CD8-positive, alpha-beta memory T cell (primary cell): ENCODE measurements at regions not wholly inside any gene's neighbourhood (a gene's known extent, or its start where the extent isn't known, plus 50 kb on each side); places are given as distances from the start of the nearest gene placed in this dataset.

Experiments
- CTCF ChIA-PET: fragments of 350-600 bp; sonication (Branson Sonifier 250); formaldehyde crosslinking; loops from one replicate; lab custom pipeline; 2021; ENCODE audit warnings: antibody characterized with exemption; lab: Charles Lee
- POLR2A ChIA-PET: fragments of 350-600 bp; sonication (Branson Sonifier 250); formaldehyde crosslinking; loops from one replicate; lab custom pipeline; 2021; ENCODE audit warnings: antibody characterized with exemption; lab: Charles Lee
- DNase-seq, 5 donors: peaks; one replicate each; pipeline versions ENCODE4 v3.0.0 to v3.0.0-alpha.2; 2020 to 2022; ENCODE audit warnings: mixed read lengths in 1 of 5
- H3K27ac ChIP-seq: one replicate; pipeline ENCODE4 v1.7.0; 2013; ENCODE audit warnings: low read depth, mild to moderate bottlenecking, low read length, moderate library complexity
- H3K27me3 ChIP-seq: 2 replicates; pipeline ENCODE4 v1.7.0; 2013; ENCODE audit warnings: low read length, mild to moderate bottlenecking; ENCODE audit not compliant: insufficient read depth, poor library complexity, severe bottlenecking
- H3K36me3 ChIP-seq: 2 replicates; pipeline ENCODE4 v1.7.0; 2013; ENCODE audit warnings: mild to moderate bottlenecking, low read length, moderate library complexity; ENCODE audit not compliant: insufficient read depth
- H3K4me1 ChIP-seq: 2 replicates; pipeline ENCODE4 v1.7.0; 2013; ENCODE audit warnings: mild to moderate bottlenecking, low read length, moderate library complexity; ENCODE audit not compliant: insufficient read depth
- H3K4me3 ChIP-seq: 2 replicates; pipeline ENCODE4 v1.7.0; 2013; ENCODE audit warnings: mild to moderate bottlenecking, low read length
- H3K9me3 ChIP-seq: 2 replicates; pipeline ENCODE4 v1.7.0; 2013; ENCODE audit warnings: mild to moderate bottlenecking, low read length
- H3K27ac Mint-ChIP-seq, 8 donors: one replicate each; pipeline ENCODE4 v1.8.0; 2020 to 2021; ENCODE audit warnings: mixed read lengths in 8 of 8, mild to moderate bottlenecking in 6 of 8, inconsistent platforms in 3 of 8, moderate library complexity in 3 of 8
- H3K27me3 Mint-ChIP-seq, 2 donors: one replicate each; pipeline ENCODE4 v1.8.0; 2020 to 2021; ENCODE audit warnings: mixed read lengths in 2 of 2, mild to moderate bottlenecking in 1 of 2, moderate library complexity in 1 of 2
- H3K36me3 Mint-ChIP-seq, 3 donors: one replicate each; pipeline ENCODE4 v1.8.0; 2020 to 2021; ENCODE audit warnings: mixed read lengths in 3 of 3, inconsistent platforms in 1 of 3, mild to moderate bottlenecking in 1 of 3
- H3K4me1 Mint-ChIP-seq, 3 donors: one replicate each; pipeline ENCODE4 v1.8.0; 2020 to 2021; ENCODE audit warnings: mixed read lengths in 3 of 3, inconsistent platforms in 1 of 3, mild to moderate bottlenecking in 1 of 3
- H3K4me3 Mint-ChIP-seq, 7 donors: one replicate each; pipeline ENCODE4 v1.8.0; 2020 to 2021; ENCODE audit warnings: mixed read lengths in 7 of 7, mild to moderate bottlenecking in 6 of 7, moderate library complexity in 4 of 7, inconsistent platforms in 2 of 7
- H3K9me3 Mint-ChIP-seq, 5 donors: one replicate each; pipeline ENCODE4 v1.8.0; 2020 to 2022; ENCODE audit warnings: mixed read lengths in 5 of 5, mild to moderate bottlenecking in 3 of 5, moderate library complexity in 2 of 5, inconsistent platforms in 1 of 5

- Mint-ChIP-seq H3K9me3 (no peaks in the 10 kb centered on the region), H3K4me3 (no peak overlapping the region), H3K36me3 (no peaks in the 10 kb centered on the region), H3K4me1 (no peaks in the 10 kb centered on the region), H3K27ac (no peak overlapping the region), H3K27me3 (peaks cover 5 to 8% of the 10 kb centered on the region in 2 donors)
- H3K36me3 ChIP-seq = no peaks in the 10 kb centered on the region
- H3K4me3 ChIP-seq = no peak overlapping the region
- POLR2A ChIA-PET = no interaction called here
- H3K27ac ChIP-seq = no peak overlapping the region
- no peaks in the 10 kb centered on the region for H3K9me3 ChIP-seq
- no peak for DNase-seq
- H3K27me3 ChIP-seq = no peaks in the 10 kb centered on the region
- H3K4me1 ChIP-seq = no peaks in the 10 kb centered on the region
- CTCF ChIA-PET = no interaction called here
Observed at GRCh38 chr3:104610730-104611652, 755.7 kb upstream of the ALCAM start.

GRCh38 chr3:104612218-104612617 lies 754.5 kb upstream of the ALCAM start:
- Mint-ChIP-seq H3K27ac (no peak overlapping the region), H3K4me3 (no peak overlapping the region), H3K36me3 (no peaks in the 10 kb centered on the region), H3K9me3 (no peaks in the 10 kb centered on the region), H3K4me1 (no peaks in the 10 kb centered on the region), H3K27me3 (peaks cover 5 to 8% of the 10 kb centered on the region in 2 donors)
- POLR2A ChIA-PET = no interaction called here
- CTCF ChIA-PET = no interaction called here
- no peaks in the 10 kb centered on the region for H3K27me3 ChIP-seq
- H3K4me3 ChIP-seq = no peak overlapping the region
- no peak overlapping the region for H3K27ac ChIP-seq
- no peak for DNase-seq
- no peaks in the 10 kb centered on the region for H3K36me3 ChIP-seq
- no peaks in the 10 kb centered on the region for H3K4me1 ChIP-seq
- H3K9me3 ChIP-seq = no peaks in the 10 kb centered on the region

GRCh38 chr3:104614564-104614963 lies 752.1 kb upstream of the ALCAM start:
- H3K27me3 Mint-ChIP-seq = peaks cover 0 to 4% of the 10 kb centered on the region in 2 donors
- H3K4me3 Mint-ChIP-seq = no peak overlapping the region
- H3K9me3 Mint-ChIP-seq = no peaks in the 10 kb centered on the region
- H3K27ac Mint-ChIP-seq = no peak overlapping the region
- H3K4me1 Mint-ChIP-seq = no peaks in the 10 kb centered on the region
- DNase-seq = no peak
- no peaks in the 10 kb centered on the region for H3K36me3 ChIP-seq
- H3K4me3 ChIP-seq = no peak overlapping the region
- H3K27ac ChIP-seq = no peak overlapping the region
- no peaks in the 10 kb centered on the region for H3K4me1 ChIP-seq
- CTCF ChIA-PET = no interaction called here
- POLR2A ChIA-PET = no interaction called here
- H3K9me3 ChIP-seq = no peaks in the 10 kb centered on the region
- no peaks in the 10 kb centered on the region for H3K36me3 Mint-ChIP-seq
- no peaks in the 10 kb centered on the region for H3K27me3 ChIP-seq

GRCh38 chr3:104628185-104628789 lies 738.4 kb upstream of the ALCAM start:
- Histone ChIP-seq H3K27me3 (no peaks in the 10 kb centered on the region), H3K36me3 (no peaks in the 10 kb centered on the region), H3K4me1 (no peaks in the 10 kb centered on the region), H3K9me3 (no peaks in the 10 kb centered on the region), H3K4me3 (no peak overlapping the region), H3K27ac (no peak overlapping the region)
- Mint-ChIP-seq H3K27me3 (peaks cover 0 to 4% of the 10 kb centered on the region in 2 donors), H3K4me3 (no peak overlapping the region), H3K9me3 (peaks cover 0 to 2% (median 0%) of the 10 kb centered on the region in 5 donors), H3K36me3 (no peaks in the 10 kb centered on the region), H3K27ac (no peak overlapping the region), H3K4me1 (no peaks in the 10 kb centered on the region)
- POLR2A ChIA-PET = no interaction called here
- CTCF ChIA-PET = no interaction called here
- DNase-seq = no peak

- no peaks in the 10 kb centered on the region for H3K4me1 ChIP-seq
Observed at GRCh38 chr3:104629038-104629437, 737.7 kb upstream of the ALCAM start.

GRCh38 chr3:104631254-104631653 lies 735.5 kb upstream of the ALCAM start:
- no peak for DNase-seq
- no peaks in the 10 kb centered on the region for H3K36me3 Mint-ChIP-seq
- Histone ChIP-seq H3K4me1 (no peaks in the 10 kb centered on the region), H3K27me3 (no peaks in the 10 kb centered on the region), H3K4me3 (no peak overlapping the region), H3K36me3 (no peaks in the 10 kb centered on the region), H3K9me3 (no peaks in the 10 kb centered on the region), H3K27ac (no peak overlapping the region)
- H3K27me3 Mint-ChIP-seq = peaks cover 3 to 5% of the 10 kb centered on the region in 2 donors
- H3K4me1 Mint-ChIP-seq = no peaks in the 10 kb centered on the region
- CTCF ChIA-PET = no interaction called here
- no peak overlapping the region for H3K4me3 Mint-ChIP-seq
- H3K9me3 Mint-ChIP-seq = peaks cover 0 to 2% (median 0%) of the 10 kb centered on the region in 5 donors
- POLR2A ChIA-PET = no interaction called here
- no peak overlapping the region for H3K27ac Mint-ChIP-seq

More at GRCh38 chr3:104629038-104629437, 737.7 kb upstream of the ALCAM start:
- peaks cover 0 to 2% (median 0%) of the 10 kb centered on the region in 5 donors for H3K9me3 Mint-ChIP-seq
- CTCF ChIA-PET = no interaction called here
- peaks cover 0 to 4% of the 10 kb centered on the region in 2 donors for H3K27me3 Mint-ChIP-seq
- Histone ChIP-seq H3K27ac (no peak overlapping the region), H3K4me3 (no peak overlapping the region), H3K27me3 (no peaks in the 10 kb centered on the region), H3K36me3 (no peaks in the 10 kb centered on the region), H3K9me3 (no peaks in the 10 kb centered on the region)
- no peaks in the 10 kb centered on the region for H3K36me3 Mint-ChIP-seq
- H3K4me3 Mint-ChIP-seq = no peak overlapping the region
- POLR2A ChIA-PET = no interaction called here
- no peaks in the 10 kb centered on the region for H3K4me1 Mint-ChIP-seq
- H3K27ac Mint-ChIP-seq = no peak overlapping the region
- DNase-seq = no peak

- no peaks in the 10 kb centered on the region for H3K9me3 ChIP-seq
- DNase-seq = no peak
- Mint-ChIP-seq H3K27me3 (peaks cover 3% of the 10 kb centered on the region in 2 donors), H3K4me3 (no peak overlapping the region), H3K4me1 (no peaks in the 10 kb centered on the region), H3K9me3 (peaks cover 0 to 2% (median 0%) of the 10 kb centered on the region in 5 donors), H3K27ac (no peak overlapping the region), H3K36me3 (no peaks in the 10 kb centered on the region)
- H3K36me3 ChIP-seq = no peaks in the 10 kb centered on the region
- ChIA-PET CTCF (no interaction called here), POLR2A (no interaction called here)
- no peaks in the 10 kb centered on the region for H3K27me3 ChIP-seq
- H3K4me1 ChIP-seq = no peaks in the 10 kb centered on the region
- no peak overlapping the region for H3K4me3 ChIP-seq
- H3K27ac ChIP-seq = no peak overlapping the region
Observed at GRCh38 chr3:104632521-104632920, 734.2 kb upstream of the ALCAM start.

GRCh38 chr3:104632947-104633346 lies 733.8 kb upstream of the ALCAM start:
- Mint-ChIP-seq H3K36me3 (no peaks in the 10 kb centered on the region), H3K4me3 (no peak overlapping the region), H3K4me1 (no peaks in the 10 kb centered on the region), H3K27ac (no peak overlapping the region), H3K9me3 (peaks cover 0 to 3% (median 0%) of the 10 kb centered on the region in 5 donors), H3K27me3 (peaks cover 3% of the 10 kb centered on the region in 2 donors)
- H3K4me1 ChIP-seq = no peaks in the 10 kb centered on the region
- H3K27me3 ChIP-seq = no peaks in the 10 kb centered on the region
- no peaks in the 10 kb centered on the region for H3K9me3 ChIP-seq
- no peak for DNase-seq
- ChIA-PET POLR2A (no interaction called here), CTCF (no interaction called here)
- H3K27ac ChIP-seq = no peak overlapping the region
- no peaks in the 10 kb centered on the region for H3K36me3 ChIP-seq
- H3K4me3 ChIP-seq = no peak overlapping the region
